A204.1 (cell line): ENCODE measurements at regions not wholly inside any gene's neighbourhood (a gene's known extent, or its start where the extent isn't known, plus 50 kb on each side); places are given as distances from the start of the nearest gene placed in this dataset.

Source experiments
- FAIRE-seq: peaks from 2 replicates; lab custom pipeline; 2012; peaks lifted over from hg19 to GRCh38; lab: Jason Lieb, UNC

GRCh38 chr6:105488516-105489215, 85.8 kb upstream of the PREP start:
- FAIRE-seq = no peak

GRCh38 chr6:105487040-105487790, 84.3 kb upstream of the PREP start:
- FAIRE-seq = no peak

GRCh38 chr6:105485456-105485855, 82.6 kb upstream of the PREP start:
- FAIRE-seq = no peak

- peak; percentile 60 for FAIRE-seq
Observed at GRCh38 chr6:105484238-105485161, 81.6 kb upstream of the PREP start.

- FAIRE-seq = no peak
Observed at GRCh38 chr6:105483492-105483891, 80.6 kb upstream of the PREP start.

- no peak for FAIRE-seq
Observed at GRCh38 chr6:105482921-105483320, 80.0 kb upstream of the PREP start.

GRCh38 chr6:105482227-105482844, 79.5 kb upstream of the PREP start:
- no peak for FAIRE-seq

- no peak for FAIRE-seq
Observed at GRCh38 chr6:105476978-105477377, 74.1 kb upstream of the PREP start.

- no peak for FAIRE-seq
Observed at GRCh38 chr6:105474234-105474633, 71.4 kb upstream of the PREP start.

- no peak for FAIRE-seq
Observed at GRCh38 chr6:105469946-105470345, 67.1 kb upstream of the PREP start.

- no peak for FAIRE-seq
Observed at GRCh38 chr6:105468850-105469249, 66.0 kb upstream of the PREP start.

- no peak for FAIRE-seq
Observed at GRCh38 chr6:105460860-105461259, 58.0 kb upstream of the PREP start.

- FAIRE-seq = no peak
Observed at GRCh38 chr6:105459864-105460263, 57.0 kb upstream of the PREP start.

- FAIRE-seq = no peak
Observed at GRCh38 chr6:105459049-105459448, 56.2 kb upstream of the PREP start.

GRCh38 chr6:105458551-105458950, 55.7 kb upstream of the PREP start:
- no peak for FAIRE-seq

- no peak for FAIRE-seq
Observed at GRCh38 chr6:105458084-105458483, 55.2 kb upstream of the PREP start.

- FAIRE-seq = no peak
Observed at GRCh38 chr6:105453968-105454367, 51.1 kb upstream of the PREP start.

GRCh38 chr6:105452924-105453756, 50.3 kb upstream of the PREP start:
- no peak for FAIRE-seq
